Endothelial cell of umbilical vein (primary cell): ENCODE measurements at regions not wholly inside any gene's neighbourhood (a gene's known extent, or its start where the extent isn't known, plus 50 kb on each side); places are given as distances from the start of the nearest gene placed in this dataset.

Experiments
- BruUV-seq: library from RNA; stranded (reverse); fragments of 400-500 nt; replicated peaks from 2 replicates; lab custom pipeline; 2021; lab: Mats Ljungman, UMichigan
- CTCF ChIA-PET: fragments of 300-600, 350-600 bp; sonication (Branson Sonifier 250); formaldehyde crosslinking; loops from one replicate; lab custom pipeline; 2021; ENCODE audit warnings: antibody characterized with exemption, inconsistent platforms; lab: Charles Lee
- POLR2A ChIA-PET: fragments of 300-600, 350-600 bp; sonication (Branson Sonifier 250); formaldehyde crosslinking; loops from one replicate; lab custom pipeline; 2021; ENCODE audit warnings: antibody characterized with exemption, inconsistent platforms; lab: Charles Lee
- DNase-seq: peaks from one replicate; pipeline ENCODE4 v3.0.0-alpha.2; 2011; ENCODE audit warnings: low read depth, low spot score
- FAIRE-seq: peaks from 2 replicates; lab custom pipeline; 2011; peaks lifted over from hg19 to GRCh38; lab: Jason Lieb, UNC
- H2AFZ ChIP-seq: 2 replicates; pipeline ENCODE4 v1.6.0; 2012; ENCODE audit warnings: low read depth, low read length, control low read depth, inconsistent platforms
- H3K27ac ChIP-seq: 2 replicates; pipeline ENCODE4 v1.5.1; 2011; ENCODE audit warnings: low read depth, mild to moderate bottlenecking, control low read depth, low read length, moderate library complexity; ENCODE audit not compliant: insufficient read depth
- H3K27me3 ChIP-seq, 2 experiments: 2 replicates each; pipeline versions ENCODE4 v1.6.0 to v1.6.1; 2011; ENCODE audit warnings: low read length in 2 of 2, mixed read lengths in 1 of 2; ENCODE audit not compliant: control insufficient read depth in 2 of 2, insufficient read depth in 2 of 2
- H3K36me3 ChIP-seq, 2 experiments: 2 replicates in 1 of 2; 3 replicates in 1 of 2; pipeline ENCODE4 v1.5.1; 2011; ENCODE audit warnings: low read length in 2 of 2, mild to moderate bottlenecking in 1 of 2, moderate library complexity in 1 of 2; ENCODE audit not compliant: control insufficient read depth in 2 of 2, insufficient read depth in 2 of 2; ENCODE audit errors: extremely low read depth in 1 of 2
- H3K4me1 ChIP-seq: 3 replicates; pipeline ENCODE4 v1.5.1; 2011; ENCODE audit warnings: mild to moderate bottlenecking, low read length; ENCODE audit not compliant: control insufficient read depth, insufficient read depth; ENCODE audit errors: extremely low read depth
- H3K4me2 ChIP-seq: 2 replicates; pipeline ENCODE4 v1.6.1; 2011; ENCODE audit warnings: low read length, control low read depth, mixed read lengths; ENCODE audit not compliant: insufficient read depth
- H3K4me3 ChIP-seq, 3 experiments: fragments of 200-600 bp in 1 of 3; sonication (generic), shearing (Covaris generic) in 1 of 3; replicated peaks in 1 of 3; 2 replicates each; pipeline ENCODE4 v1.5.1; 2011 to 2016; ENCODE audit warnings: control low read depth in 3 of 3, low read length in 3 of 3, mild to moderate bottlenecking in 2 of 3, inconsistent platforms in 1 of 3, low read depth in 1 of 3, moderate library complexity in 1 of 3; ENCODE audit not compliant: insufficient read depth in 1 of 3
- H3K79me2 ChIP-seq: 2 replicates; pipeline ENCODE4 v1.6.0; 2012; ENCODE audit warnings: low read length, inconsistent platforms; ENCODE audit not compliant: control insufficient read depth, insufficient read depth
- H3K9ac ChIP-seq: replicated peaks from 2 replicates; pipeline ENCODE3; 2011; ENCODE audit warnings: low read length, control low read depth; ENCODE audit not compliant: insufficient read depth; ENCODE audit errors: extremely low read depth
- H3K9me1 ChIP-seq: replicated peaks from 3 replicates; pipeline ENCODE4 v1.6.0; 2011; ENCODE audit warnings: mild to moderate bottlenecking, low read length; ENCODE audit not compliant: control insufficient read depth, insufficient read depth; ENCODE audit errors: extremely low read depth
- H3K9me3 ChIP-seq: replicated peaks from 2 replicates; pipeline ENCODE4 v1.5.1; 2012; ENCODE audit warnings: low read length, inconsistent platforms; ENCODE audit not compliant: control insufficient read depth, insufficient read depth
- H4K20me1 ChIP-seq: replicated peaks from 2 replicates; pipeline ENCODE3; 2011; ENCODE audit warnings: mild to moderate bottlenecking, low read length; ENCODE audit not compliant: control insufficient read depth, insufficient read depth; ENCODE audit errors: extremely low read depth
- EZH2 ChIP-seq: IDR thresholded peaks from 2 replicates; pipeline ENCODE4 v1.6.1; 2012; ENCODE audit warnings: borderline replicate concordance, low read depth, mild to moderate bottlenecking, moderate library complexity, low read length, inconsistent platforms; ENCODE audit not compliant: severe bottlenecking
- FOS ChIP-seq: IDR thresholded peaks from 2 replicates; pipeline ENCODE4 v1.6.1; 2011; ENCODE audit warnings: mild to moderate bottlenecking, low read length, moderate library complexity, borderline replicate concordance; ENCODE audit not compliant: insufficient read depth
- GATA2 ChIP-seq: IDR thresholded peaks from 2 replicates; pipeline ENCODE4 v1.7.0; 2011; ENCODE audit warnings: low read depth, mild to moderate bottlenecking, moderate library complexity, mixed read lengths, low read length; ENCODE audit not compliant: insufficient read length, insufficient read depth
- JUN ChIP-seq: IDR thresholded peaks from 2 replicates; pipeline ENCODE4 v1.6.1; 2011; ENCODE audit warnings: borderline replicate concordance, low read depth; ENCODE audit not compliant: insufficient read length, insufficient read depth
- MYC ChIP-seq: IDR thresholded peaks from one replicate; pipeline ENCODE4 v1.6.1; 2011; ENCODE audit warnings: mild to moderate bottlenecking, low read depth, low read length
- POLR2A ChIP-seq: IDR thresholded peaks from 2 replicates; pipeline ENCODE4 v1.6.1; 2012; ENCODE audit warnings: low read depth, mild to moderate bottlenecking, control low read depth, low read length
- POLR2AphosphoS5 ChIP-seq: IDR thresholded peaks from 2 replicates; pipeline ENCODE4 v1.6.1; 2012; ENCODE audit warnings: low read depth, mild to moderate bottlenecking, control low read depth, low read length, moderate library complexity; ENCODE audit not compliant: insufficient read depth
- dilution Hi-C: fragments of 300-500 bp; cut with MboI; formaldehyde crosslinking; loops from one replicate; pipeline ENCODE4 v1.15.0; 2019; ENCODE audit warnings: low sequenced_read_pairs; ENCODE audit not compliant: extremely low pct_ligation_motif_present
- intact Hi-C: fragments of 100-400 bp; cut with micrococcal nuclease; formaldehyde crosslinking; loops from one replicate; pipeline ENCODE4 v1.10.0; 2022
- TF ChIP-seq, protein P1 (sequence below), 2 donors: IDR thresholded peaks; 1 replicate in 1 of 2; 2 replicates in 1 of 2; pipeline ENCODE4 v1.5.1; 2011; ENCODE audit warnings: low read length in 2 of 2, mild to moderate bottlenecking in 2 of 2, moderate library complexity in 2 of 2, control low read depth in 1 of 2, inconsistent platforms in 1 of 2, low read depth in 1 of 2; ENCODE audit not compliant: insufficient read depth in 1 of 2; ENCODE audit errors: extremely low read depth in 1 of 2
- TF ChIP-seq, protein P2 (sequence below): IDR thresholded peaks from 2 replicates; pipeline ENCODE4 v1.6.1; 2011; ENCODE audit not compliant: insufficient read depth, insufficient read length

DNA sequence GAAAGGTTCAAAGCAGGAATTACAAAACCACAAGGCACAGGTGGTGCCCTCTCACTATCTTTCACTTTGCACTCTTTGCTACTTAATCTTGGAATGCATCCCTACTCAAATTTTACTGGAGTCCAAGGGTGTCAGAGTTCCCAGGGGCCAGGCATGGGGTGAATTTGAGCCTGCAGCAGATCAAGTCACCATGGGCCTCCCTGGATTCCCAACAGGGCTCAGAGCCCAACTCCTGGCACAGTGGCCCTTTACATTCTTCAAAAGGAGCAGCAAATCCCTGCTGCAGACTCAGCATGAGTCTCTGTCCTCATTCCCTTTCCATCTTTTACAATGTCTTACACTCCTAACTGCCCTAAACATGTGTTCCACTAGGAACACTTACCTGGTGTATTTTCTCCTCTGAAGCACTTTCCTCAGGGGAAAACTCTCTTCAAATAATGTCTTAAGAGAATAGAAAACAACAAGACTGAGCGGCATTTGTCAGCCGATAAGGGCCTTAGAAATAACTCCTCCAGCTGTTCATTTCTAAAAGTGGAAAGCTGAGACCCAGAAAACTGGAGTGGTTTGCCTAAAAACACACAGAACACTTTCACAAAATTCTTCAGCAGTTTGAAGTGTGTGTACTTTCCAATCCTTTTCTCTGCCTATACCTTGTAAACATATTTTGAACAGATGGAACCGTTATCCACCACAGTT, 596.0 kb downstream of the INSC start:
- Histone ChIP-seq H3K4me1 (no peaks in the 10 kb centered on the region), H3K27me3 (no peaks in the 10 kb centered on the region), H4K20me1 (no peaks in the 10 kb centered on the region), H3K36me3 (no peaks in the 10 kb centered on the region), H2AFZ (no peak overlapping the region), H3K9ac (no peak overlapping the region), H3K9me1 (no peaks in the 10 kb centered on the region), H3K4me2 (no peak overlapping the region), H3K9me3 (no peaks in the 10 kb centered on the region), H3K79me2 (no peaks in the 10 kb centered on the region), H3K27ac (no peak overlapping the region), H3K4me3 (no peak overlapping the region)
- intact Hi-C loops (no loop called here), dilution Hi-C loops (no loop called here)
- ChIA-PET POLR2A (no interaction called here), CTCF (no interaction called here)
- DNase-seq (no peak), FAIRE-seq (no peak)
- no peak for TF ChIP-seq GATA2
- TF ChIP-seq EZH2, result no peak
- TF ChIP-seq MYC, result no peak
- TF ChIP-seq POLR2A, result no peak
- no peak for TF ChIP-seq FOS
- TF ChIP-seq POLR2AphosphoS5, result no peak
- no TSS peak for BruUV-seq

DNA sequence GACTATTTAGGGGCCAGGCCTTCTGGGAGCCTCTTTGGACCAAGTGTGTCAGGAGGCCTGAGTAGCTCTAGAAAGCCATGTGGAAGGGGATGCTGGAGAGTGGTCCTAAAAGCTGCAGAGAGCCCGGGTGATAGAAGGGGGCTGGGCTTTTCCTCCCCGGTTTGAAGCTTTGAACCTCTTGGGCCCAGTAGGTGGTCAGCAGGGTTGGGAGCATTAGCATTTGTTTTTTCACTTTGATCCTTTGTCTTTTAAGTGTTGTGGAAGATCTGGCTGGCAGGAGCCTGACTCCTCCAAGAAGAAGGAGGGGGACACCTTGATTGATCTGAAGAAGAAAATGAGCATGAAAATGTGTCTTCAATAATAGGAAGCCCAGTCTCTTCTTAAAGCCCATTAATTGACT, 596.6 kb downstream of the INSC start:
- Histone ChIP-seq H3K9me1 (no peaks in the 10 kb centered on the region), H2AFZ (no peak overlapping the region), H3K27me3 (no peaks in the 10 kb centered on the region), H3K79me2 (no peaks in the 10 kb centered on the region), H3K36me3 (no peaks in the 10 kb centered on the region), H3K4me1 (no peaks in the 10 kb centered on the region), H3K9ac (no peak overlapping the region), H3K4me2 (no peak overlapping the region), H3K27ac (no peak overlapping the region), H3K9me3 (no peaks in the 10 kb centered on the region), H4K20me1 (no peaks in the 10 kb centered on the region), H3K4me3 (no peak overlapping the region)
- dilution Hi-C loops, result no loop called here
- POLR2A ChIA-PET, result no interaction called here
- BruUV-seq, result no TSS peak
- CTCF ChIA-PET, result no interaction called here
- FAIRE-seq (no peak), DNase-seq (no peak)
- intact Hi-C loops, result no loop called here
- TF ChIP-seq FOS, result no peak
- no peak for TF ChIP-seq GATA2
- TF ChIP-seq, protein P1, sequence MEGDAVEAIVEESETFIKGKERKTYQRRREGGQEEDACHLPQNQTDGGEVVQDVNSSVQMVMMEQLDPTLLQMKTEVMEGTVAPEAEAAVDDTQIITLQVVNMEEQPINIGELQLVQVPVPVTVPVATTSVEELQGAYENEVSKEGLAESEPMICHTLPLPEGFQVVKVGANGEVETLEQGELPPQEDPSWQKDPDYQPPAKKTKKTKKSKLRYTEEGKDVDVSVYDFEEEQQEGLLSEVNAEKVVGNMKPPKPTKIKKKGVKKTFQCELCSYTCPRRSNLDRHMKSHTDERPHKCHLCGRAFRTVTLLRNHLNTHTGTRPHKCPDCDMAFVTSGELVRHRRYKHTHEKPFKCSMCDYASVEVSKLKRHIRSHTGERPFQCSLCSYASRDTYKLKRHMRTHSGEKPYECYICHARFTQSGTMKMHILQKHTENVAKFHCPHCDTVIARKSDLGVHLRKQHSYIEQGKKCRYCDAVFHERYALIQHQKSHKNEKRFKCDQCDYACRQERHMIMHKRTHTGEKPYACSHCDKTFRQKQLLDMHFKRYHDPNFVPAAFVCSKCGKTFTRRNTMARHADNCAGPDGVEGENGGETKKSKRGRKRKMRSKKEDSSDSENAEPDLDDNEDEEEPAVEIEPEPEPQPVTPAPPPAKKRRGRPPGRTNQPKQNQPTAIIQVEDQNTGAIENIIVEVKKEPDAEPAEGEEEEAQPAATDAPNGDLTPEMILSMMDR (IDR thresholded peaks at IDR 0.05; ENCODE audit: extremely low read depth in 1 of 2, insufficient read depth in 1 of 2, low read depth in 1 of 2, low read length in 2 of 2), result no peak
- TF ChIP-seq JUN, result no peak
- no peak for TF ChIP-seq MYC
- TF ChIP-seq, protein P2, sequence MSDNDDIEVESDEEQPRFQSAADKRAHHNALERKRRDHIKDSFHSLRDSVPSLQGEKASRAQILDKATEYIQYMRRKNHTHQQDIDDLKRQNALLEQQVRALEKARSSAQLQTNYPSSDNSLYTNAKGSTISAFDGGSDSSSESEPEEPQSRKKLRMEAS, result no peak
- no peak for TF ChIP-seq POLR2AphosphoS5
- TF ChIP-seq EZH2, result no peak
- TF ChIP-seq POLR2A, result no peak
